Upper lobe of left lung (tissue), 4 donors: ENCODE measurements at regions not wholly inside any gene's neighbourhood (a gene's known extent, or its start where the extent isn't known, plus 50 kb on each side); places are given as distances from the start of the nearest gene placed in this dataset.
"Not testable (repeated sequence)": the region's sequence is repeated elsewhere in the genome, so short reads cannot be mapped to it uniquely, and the experiment has no call there.

Source experiments
- CTCF ChIP-seq, 6 experiments: fragments of 450-650 bp in 4 of 6; fragments of 200-600 bp in 2 of 6; sonication (generic) in 2 of 6; IDR thresholded peaks; one replicate each; pipeline ENCODE4 v1.5.1; 2016 to 2019; ENCODE audit warnings: antibody characterized with exemption in 6 of 6
- EP300 ChIP-seq, 4 donors: sonication (generic); formaldehyde crosslinking; IDR thresholded peaks; one replicate each; pipeline ENCODE4 v1.5.1; 2017; ENCODE audit warnings: antibody characterized with exemption in 4 of 4, control low read depth in 2 of 4
- POLR2A ChIP-seq, 4 donors: fragments of 450-650 bp; IDR thresholded peaks; one replicate each; pipeline ENCODE4 v1.5.1; 2016 to 2017; ENCODE audit warnings: antibody characterized with exemption in 4 of 4, mild to moderate bottlenecking in 2 of 4
- POLR2AphosphoS5 ChIP-seq, 2 donors: sonication (generic); formaldehyde crosslinking; IDR thresholded peaks; one replicate each; pipeline ENCODE4 v1.5.1; 2017; ENCODE audit warnings: antibody characterized with exemption in 2 of 2

- TF ChIP-seq CTCF, POLR2A, POLR2AphosphoS5, EP300 (IDR thresholded peaks at IDR 0.05): not testable (repeated sequence)
Observed at GRCh38 chr1:223998676-223999455, 115.0 kb upstream of the FBXO28 start.
